ENCODE measurements at regions not wholly inside any gene's neighbourhood (a gene's known extent, or its start where the extent isn't known, plus 50 kb on each side); places are given as distances from the start of the nearest gene placed in this dataset.

DNA sequence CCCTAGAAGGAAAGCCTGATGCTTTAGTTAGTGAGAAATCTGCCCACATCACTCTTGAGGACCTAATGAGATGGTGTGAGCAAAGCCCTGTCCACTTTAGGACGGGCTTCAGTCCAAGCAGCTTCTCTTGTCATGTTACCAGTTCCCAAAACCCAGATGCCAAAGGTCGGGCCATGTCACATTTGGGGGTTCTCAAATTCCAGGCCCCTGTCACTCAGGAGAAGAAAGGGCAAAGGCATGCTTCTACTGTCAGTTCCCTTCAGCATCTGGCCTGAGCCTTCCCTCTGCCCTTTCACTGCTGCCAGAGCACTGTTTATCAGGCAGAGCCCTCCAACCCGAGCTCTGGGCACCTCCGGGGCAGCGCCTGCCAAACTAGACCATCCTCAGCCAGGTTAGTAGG lies 556.0 kb downstream of the BNC2 start:
- Histone ChIP-seq H3T11ph (ENCODE audit: low read length) (no peak overlapping the region), H4K91ac (ENCODE audit: insufficient read length, low read depth, low read length) (no peak overlapping the region), H2AFZ (ENCODE audit: low read length) (no peak overlapping the region), H4K5ac (ENCODE audit: insufficient read length, low read depth, low read length) (no peak overlapping the region), H3K14ac (ENCODE audit: insufficient read depth, low read length) (no peak overlapping the region), H3K56ac (ENCODE audit: insufficient read length, low read depth, low read length) (no peak overlapping the region), H3K23ac (ENCODE audit: insufficient read length, low read depth, low read length) (no peak overlapping the region), H3K4me2 (ENCODE audit: insufficient read depth, insufficient read length, low read length) (no peak overlapping the region), H3K4me1 (ENCODE audit: insufficient read depth, low read length) (no peaks in the 10 kb centered on the region; the same call in 1 of the 2 replicates), H3K27ac (ENCODE audit: insufficient read length, low read depth, low read length) (no peak overlapping the region), H3K4ac (ENCODE audit: low read depth, low read length) (no peak overlapping the region), H3K79me2 (ENCODE audit: insufficient read depth, low read length) (no peaks in the 10 kb centered on the region), H3K18ac (ENCODE audit: insufficient read length, low read depth, low read length) (no peak overlapping the region), H4K8ac (replicated peaks; ENCODE audit: insufficient read length, low read depth, low read length) (no peak overlapping the region), H2AK5ac (ENCODE audit: insufficient read length, low read length) (no peak overlapping the region), H3K9ac (ENCODE audit: extremely low read depth, insufficient read length, low read length) (no peak overlapping the region), H4K20me1 (ENCODE audit: control insufficient read depth, insufficient read depth, insufficient read length) (no peaks in the 10 kb centered on the region), H2BK5ac (ENCODE audit: insufficient read length, low read length) (no peak overlapping the region), H3K27me3 (ENCODE audit: insufficient read depth, low read length) (no peaks in the 10 kb centered on the region), H3K23me2 (ENCODE audit: insufficient read length, low read depth, low read length, poor library complexity, severe bottlenecking) (no peaks in the 10 kb centered on the region), H2BK15ac (ENCODE audit: low read depth, low read length) (no peak overlapping the region), H3K9me3 (ENCODE audit: control insufficient read depth, low read depth, low read length) (no peaks in the 10 kb centered on the region), H2BK120ac (ENCODE audit: low read depth, low read length, poor library complexity, severe bottlenecking) (no peak overlapping the region), H2BK12ac (ENCODE audit: insufficient read length, low read depth, low read length) (no peak overlapping the region), H2BK20ac (ENCODE audit: low read depth, low read length, poor library complexity, severe bottlenecking) (no peak overlapping the region), H3K79me1 (ENCODE audit: insufficient read depth, low read depth, low read length, poor library complexity, severe bottlenecking) (no peaks in the 10 kb centered on the region)
- H3K27me3 Mint-ChIP-seq (ENCODE audit: low read depth): peaks cover 2% of the 10 kb centered on the region
- H3K27ac Mint-ChIP-seq: peak overlapping the region in 1 of 3 experiments; percentile 15; a peak in 1 of 7 replicates
- DNase-seq: peak; percentile 7
- TF ChIP-seq, protein P1, sequence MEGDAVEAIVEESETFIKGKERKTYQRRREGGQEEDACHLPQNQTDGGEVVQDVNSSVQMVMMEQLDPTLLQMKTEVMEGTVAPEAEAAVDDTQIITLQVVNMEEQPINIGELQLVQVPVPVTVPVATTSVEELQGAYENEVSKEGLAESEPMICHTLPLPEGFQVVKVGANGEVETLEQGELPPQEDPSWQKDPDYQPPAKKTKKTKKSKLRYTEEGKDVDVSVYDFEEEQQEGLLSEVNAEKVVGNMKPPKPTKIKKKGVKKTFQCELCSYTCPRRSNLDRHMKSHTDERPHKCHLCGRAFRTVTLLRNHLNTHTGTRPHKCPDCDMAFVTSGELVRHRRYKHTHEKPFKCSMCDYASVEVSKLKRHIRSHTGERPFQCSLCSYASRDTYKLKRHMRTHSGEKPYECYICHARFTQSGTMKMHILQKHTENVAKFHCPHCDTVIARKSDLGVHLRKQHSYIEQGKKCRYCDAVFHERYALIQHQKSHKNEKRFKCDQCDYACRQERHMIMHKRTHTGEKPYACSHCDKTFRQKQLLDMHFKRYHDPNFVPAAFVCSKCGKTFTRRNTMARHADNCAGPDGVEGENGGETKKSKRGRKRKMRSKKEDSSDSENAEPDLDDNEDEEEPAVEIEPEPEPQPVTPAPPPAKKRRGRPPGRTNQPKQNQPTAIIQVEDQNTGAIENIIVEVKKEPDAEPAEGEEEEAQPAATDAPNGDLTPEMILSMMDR (conservative IDR thresholded peaks at IDR 0.05): no peak
- H3K36me3 Mint-ChIP-seq (ENCODE audit: insufficient read depth in 1 of 3, low read depth in 3 of 3): no peaks in the 10 kb centered on the region
- no peaks in the 10 kb centered on the region; a peak in 1 of 5 replicates for H3K9me3 Mint-ChIP-seq
- H3K4me3 Mint-ChIP-seq: no peak overlapping the region
- no CpG with 5 or more reads among the region's 5 CpGs for WGBS (ENCODE audit: extremely low coverage, insufficient read length, low lambda C conversion rate)
- peaks cover 10 to 27% of the 10 kb centered on the region in 2 experiments for H3K4me1 Mint-ChIP-seq
